ENCODE measurements at regions not wholly inside any gene's neighbourhood (a gene's known extent, or its start where the extent isn't known, plus 50 kb on each side); places are given as distances from the start of the nearest gene placed in this dataset.
"Not testable (repeated sequence)": the region's sequence is repeated elsewhere in the genome, so short reads cannot be mapped to it uniquely, and the experiment has no call there.

GRCh38 chr16:59997706-59998105 lies 1263.6 kb upstream of the GOT2 start:
- DNase-seq (ENCODE audit: low spot score), result no peak

GRCh38 chr16:59993101-59993500 lies 1259.0 kb upstream of the GOT2 start:
- no peak for DNase-seq (ENCODE audit: low spot score)

- no peak for DNase-seq (ENCODE audit: low spot score)
These were observed 1257.1 kb upstream of the GOT2 start for GRCh38 chr16:59991171-59991570.

- DNase-seq (ENCODE audit: low spot score), result no peak
These were observed 1254.5 kb upstream of the GOT2 start for GRCh38 chr16:59988591-59988990.

GRCh38 chr16:59975953-59976352 lies 1241.8 kb upstream of the GOT2 start:
- no peak for DNase-seq (ENCODE audit: low spot score)

GRCh38 chr16:59973966-59974365 lies 1239.8 kb upstream of the GOT2 start:
- no peak for DNase-seq (ENCODE audit: low spot score)

- no peak for DNase-seq (ENCODE audit: low spot score)
These were observed 1237.1 kb upstream of the GOT2 start for GRCh38 chr16:59971264-59971663.

DNA sequence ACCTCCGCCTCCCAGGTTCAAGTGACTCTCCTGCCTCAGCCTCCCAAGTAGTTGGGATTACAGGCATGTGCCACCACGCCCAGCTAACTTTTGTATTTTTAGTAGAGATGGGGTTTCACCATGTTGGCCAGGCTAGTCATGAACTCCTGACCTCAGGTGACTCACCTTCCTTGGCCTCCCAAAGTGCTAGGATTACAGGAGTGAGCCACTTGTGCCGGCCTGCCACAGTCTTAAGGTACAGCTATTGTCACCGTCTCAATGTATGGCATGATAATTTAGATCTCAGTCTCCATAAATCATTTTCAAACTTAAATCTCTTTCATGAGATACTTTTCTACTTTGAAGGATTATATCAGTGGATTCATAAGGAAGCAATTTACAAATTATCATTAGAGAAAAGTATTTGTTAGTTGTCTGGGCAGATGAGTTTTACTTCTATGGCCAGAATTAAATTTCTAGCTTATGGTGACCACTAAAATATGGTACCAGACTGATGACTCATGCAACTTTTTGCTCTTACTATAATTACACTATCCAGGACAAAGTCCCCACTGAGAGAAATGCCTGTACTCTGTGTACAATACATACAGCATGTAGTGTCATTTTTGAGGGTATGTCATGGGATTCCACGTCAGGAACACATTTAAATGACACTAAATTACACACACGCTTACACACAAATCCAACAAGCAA lies 1230.3 kb upstream of the GOT2 start:
- no peak for DNase-seq (ENCODE audit: low spot score)

DNA sequence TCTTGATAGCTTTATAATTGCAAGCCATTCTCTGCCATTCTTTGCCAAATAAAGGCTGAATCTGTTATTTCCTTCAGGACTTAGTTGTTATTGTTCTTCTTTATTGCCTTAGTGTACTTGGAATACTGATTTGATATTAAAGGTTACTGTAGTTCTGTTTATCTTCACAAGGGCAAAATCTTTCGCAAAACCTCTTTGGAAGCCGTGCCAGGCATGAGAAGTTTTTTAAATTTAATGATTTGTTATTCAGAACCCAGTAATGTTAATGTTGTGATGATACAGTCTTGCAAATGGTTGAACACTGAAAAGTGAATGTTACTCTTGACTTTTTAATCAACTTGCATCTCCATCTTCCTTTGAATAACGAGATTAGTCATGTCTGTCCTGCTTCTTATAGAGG lies 1225.2 kb upstream of the GOT2 start:
- no peak for DNase-seq (ENCODE audit: low spot score)

- no peak for DNase-seq (ENCODE audit: low spot score)
These were observed 1216.3 kb upstream of the GOT2 start for GRCh38 chr16:59950431-59950830.

DNA sequence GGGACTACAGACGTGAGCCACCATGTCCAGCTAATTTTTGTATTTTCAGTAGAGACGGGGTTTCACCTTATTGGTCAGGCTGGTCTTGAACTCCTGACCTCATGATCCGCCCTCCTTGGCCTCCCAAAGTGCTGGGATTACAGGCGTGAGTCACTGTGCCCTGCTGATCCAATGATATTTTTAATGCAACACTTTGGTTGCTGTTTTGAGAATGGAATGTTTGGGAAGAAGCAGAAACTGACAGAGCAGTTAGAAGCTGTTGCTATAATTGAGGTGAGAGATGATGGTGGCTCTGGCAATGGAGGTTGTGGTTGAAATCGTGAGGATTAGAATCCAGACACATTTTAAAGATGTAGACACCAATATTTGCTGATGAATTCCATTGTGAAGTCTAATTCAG lies 1209.9 kb upstream of the GOT2 start:
- not testable (repeated sequence) for DNase-seq (ENCODE audit: low spot score)

- no peak for DNase-seq (ENCODE audit: low spot score)
These were observed 1207.5 kb upstream of the GOT2 start for GRCh38 chr16:59941594-59941993.

DNA sequence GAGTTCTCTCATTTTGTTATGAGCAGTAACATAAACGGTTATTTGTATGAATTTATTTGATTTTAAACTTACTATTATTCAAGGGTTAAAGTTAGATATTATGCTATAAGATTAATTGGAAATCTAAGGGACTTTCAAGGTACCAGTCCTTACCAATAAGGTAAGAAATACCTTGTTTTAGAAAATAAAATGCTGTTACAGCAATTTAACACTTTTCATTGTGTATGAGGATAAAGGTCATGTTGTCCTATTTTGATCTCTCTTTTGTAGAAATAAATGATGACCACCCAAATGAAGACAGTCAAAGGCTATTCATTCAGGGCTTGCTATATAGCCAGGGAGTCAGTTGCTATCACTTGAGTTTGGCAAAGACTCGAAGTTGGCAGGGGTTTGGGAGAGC lies 1185.9 kb upstream of the GOT2 start:
- DNase-seq (ENCODE audit: low spot score), result no peak

- no peak for DNase-seq (ENCODE audit: low spot score)
These were observed 1179.5 kb upstream of the GOT2 start for GRCh38 chr16:59913666-59914065.

DNA sequence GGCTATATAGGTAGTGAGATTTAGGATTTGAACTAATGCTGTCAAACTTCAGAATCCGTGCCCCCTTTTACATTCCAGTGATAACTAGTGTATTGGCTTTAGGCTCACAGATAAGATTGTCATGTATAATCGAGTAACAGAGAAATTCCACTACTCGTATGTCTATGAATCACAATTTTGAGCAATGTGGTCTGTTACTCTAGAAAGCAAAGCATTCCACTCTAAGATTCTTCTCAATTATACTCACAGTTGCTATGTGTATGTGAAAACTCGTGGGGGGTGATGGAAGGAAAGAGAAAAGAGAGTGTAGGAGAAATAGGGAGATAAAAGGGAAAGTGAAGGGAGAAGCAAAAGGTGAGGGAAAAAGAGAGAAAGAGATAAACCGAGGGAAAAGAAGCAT lies 1175.1 kb upstream of the GOT2 start:
- DNase-seq (ENCODE audit: low spot score), result no peak

GRCh38 chr16:59907611-59908010 lies 1173.5 kb upstream of the GOT2 start:
- DNase-seq (ENCODE audit: low spot score), result no peak

DNA sequence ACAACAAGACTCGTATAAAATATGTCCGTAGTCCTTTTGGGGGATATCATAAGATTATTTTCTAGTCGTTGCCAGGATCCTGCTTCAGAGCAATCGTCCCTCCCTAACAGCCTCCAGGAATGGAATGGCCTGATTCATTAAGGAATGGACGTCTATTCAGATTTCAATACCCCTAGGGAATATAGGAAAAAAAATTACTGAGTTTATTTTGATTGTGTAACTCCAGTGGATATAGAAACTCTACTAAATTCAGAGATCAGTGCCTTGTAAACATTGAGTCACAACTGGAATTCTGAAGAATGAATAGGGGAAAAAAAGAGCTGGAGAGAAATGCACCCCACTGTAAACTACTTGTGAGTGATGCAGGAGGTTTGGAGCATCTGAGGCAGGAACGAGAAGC lies 1171.5 kb upstream of the GOT2 start:
- DNase-seq (ENCODE audit: low spot score), result no peak

GRCh38 chr16:59905131-59905530 lies 1171.0 kb upstream of the GOT2 start:
- no peak for DNase-seq (ENCODE audit: low spot score)

GRCh38 chr16:59899940-59900339 lies 1165.8 kb upstream of the GOT2 start:
- DNase-seq (ENCODE audit: low spot score), result no peak

DNA sequence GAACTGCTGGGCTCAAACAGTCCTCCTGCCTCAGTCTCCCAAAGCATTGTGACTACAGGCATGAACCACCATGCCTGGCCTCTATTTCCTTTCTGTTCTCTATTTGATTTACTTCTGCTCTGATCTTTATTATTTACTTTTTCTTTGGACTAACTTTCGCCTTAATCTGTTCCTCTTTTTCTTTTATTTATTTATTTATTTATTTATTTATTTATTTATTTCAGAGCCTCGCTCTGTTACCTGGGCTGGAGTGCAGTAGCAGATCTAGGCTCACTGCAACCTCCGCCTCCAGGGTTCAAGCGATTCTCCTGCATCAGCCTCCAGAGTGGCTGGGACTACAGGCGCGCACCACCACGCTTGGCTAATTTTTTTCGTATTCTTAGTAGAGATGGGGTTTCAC lies 1158.3 kb upstream of the GOT2 start:
- no peak for DNase-seq (ENCODE audit: low spot score)

DNA sequence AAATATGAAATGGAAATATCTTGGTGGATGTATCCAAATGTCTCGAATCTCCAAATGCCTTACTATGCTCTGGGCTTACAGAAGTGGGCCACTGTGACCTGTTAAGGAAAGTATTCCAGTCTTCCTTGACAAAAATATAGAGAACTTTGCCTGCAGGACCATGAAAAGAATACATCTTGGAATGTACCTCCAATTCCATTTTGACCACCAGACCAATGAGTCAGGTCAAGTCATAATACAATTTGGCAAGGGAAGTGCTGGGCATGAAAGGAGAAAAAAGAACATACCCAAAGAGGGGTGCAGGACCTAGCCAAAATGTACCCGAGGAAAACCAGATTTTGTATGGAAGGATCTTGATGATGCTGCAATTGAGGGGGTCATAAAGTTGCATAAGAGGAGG lies 1153.7 kb upstream of the GOT2 start:
- DNase-seq (ENCODE audit: low spot score), result no peak

DNA sequence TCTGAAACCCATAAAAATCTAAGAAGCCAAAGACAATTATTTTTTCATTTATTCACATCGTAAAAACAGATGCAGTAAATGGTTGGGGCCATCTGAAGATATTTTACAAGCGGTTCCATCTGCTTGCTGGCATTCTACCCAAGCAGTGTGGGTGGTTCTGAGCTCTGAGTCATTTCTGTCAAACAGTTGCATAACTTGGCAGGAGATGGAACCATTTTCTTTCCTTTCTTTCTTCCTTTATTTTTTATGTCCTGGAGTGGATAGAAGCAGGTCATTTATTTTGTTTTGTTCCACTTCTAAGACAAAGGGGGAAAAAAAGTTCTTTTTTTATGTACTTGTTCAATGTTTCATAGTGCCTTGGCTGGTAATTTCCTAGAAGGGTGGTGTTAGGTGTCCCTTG lies 1151.9 kb upstream of the GOT2 start:
- DNase-seq (ENCODE audit: low spot score), result peak; percentile 1

DNA sequence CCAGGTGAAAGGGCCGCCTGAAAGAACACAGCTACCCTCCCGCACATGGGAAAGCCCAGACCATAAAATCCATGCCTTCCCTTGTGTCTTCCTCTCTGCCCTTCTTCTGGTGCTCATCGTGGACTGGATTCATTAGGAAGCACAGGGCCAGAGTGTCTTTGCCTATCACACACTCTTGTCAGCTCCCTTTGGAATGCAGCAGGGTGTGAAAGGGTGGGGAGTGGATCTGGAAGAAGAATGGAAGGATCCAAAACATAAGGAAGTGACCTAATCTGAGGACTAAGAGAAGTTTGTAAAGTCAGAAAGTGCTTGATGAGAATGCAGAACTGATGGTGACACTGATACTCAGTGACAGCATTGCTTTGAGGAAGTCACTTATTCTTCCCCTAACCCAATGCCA lies 1147.3 kb upstream of the GOT2 start:
- DNase-seq (ENCODE audit: low spot score), result no peak

- no peak for DNase-seq (ENCODE audit: low spot score)
These were observed 1146.5 kb upstream of the GOT2 start for GRCh38 chr16:59880611-59881010.

GRCh38 chr16:59878999-59879398 lies 1144.9 kb upstream of the GOT2 start:
- DNase-seq (ENCODE audit: low spot score), result no peak

All from AG08396 (cell line).